ENCODE measurements at regions not wholly inside any gene's neighbourhood (a gene's known extent, or its start where the extent isn't known, plus 50 kb on each side); places are given as distances from the start of the nearest gene placed in this dataset.

DNA sequence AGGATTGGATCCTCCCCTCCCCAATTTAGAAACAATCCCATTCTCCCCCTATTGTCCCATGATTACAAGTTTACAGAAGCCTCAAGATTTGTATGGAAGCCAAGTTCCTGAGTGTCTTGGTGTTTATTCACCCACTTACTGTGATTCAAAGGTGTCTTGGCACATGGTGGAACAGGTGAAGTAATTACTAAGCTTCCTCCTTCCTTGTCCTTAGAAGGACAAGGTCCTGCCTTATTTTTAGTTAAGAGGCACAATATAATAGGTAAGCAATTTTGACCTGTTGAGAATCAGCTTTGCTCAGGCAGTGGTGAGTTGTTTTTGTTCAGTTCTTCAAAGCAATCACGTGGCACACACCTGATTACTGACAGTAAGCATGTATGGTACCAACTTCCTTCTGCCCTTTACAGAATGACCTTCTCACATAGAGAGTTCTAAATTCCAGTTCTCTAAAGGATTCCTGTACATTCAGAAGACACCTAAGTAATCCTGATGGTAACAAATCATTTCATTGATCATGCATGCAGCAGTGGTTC, 60.7 kb upstream of the SLC13A1 start:
- no peaks in the 10 kb centered on the region for H3K4me1 Mint-ChIP-seq (ENCODE audit: unreplicated experiment)
- no peak for DNase-seq (ENCODE audit: low spot score)
- no peaks in the 10 kb centered on the region for H3K36me3 Mint-ChIP-seq (ENCODE audit: low read depth, unreplicated experiment)
- H3K27ac Mint-ChIP-seq (ENCODE audit: unreplicated experiment) = no peak overlapping the region
- H3K27me3 Mint-ChIP-seq (ENCODE audit: unreplicated experiment) = peaks cover 1% of the 10 kb centered on the region
- TF ChIP-seq CTCF (IDR thresholded peaks at IDR 0.05; ENCODE audit: unreplicated experiment) = no peak
- no peak overlapping the region for H3K4me3 Mint-ChIP-seq (ENCODE audit: unreplicated experiment)
- no peaks in the 10 kb centered on the region for H3K9me3 Mint-ChIP-seq (ENCODE audit: unreplicated experiment)

DNA sequence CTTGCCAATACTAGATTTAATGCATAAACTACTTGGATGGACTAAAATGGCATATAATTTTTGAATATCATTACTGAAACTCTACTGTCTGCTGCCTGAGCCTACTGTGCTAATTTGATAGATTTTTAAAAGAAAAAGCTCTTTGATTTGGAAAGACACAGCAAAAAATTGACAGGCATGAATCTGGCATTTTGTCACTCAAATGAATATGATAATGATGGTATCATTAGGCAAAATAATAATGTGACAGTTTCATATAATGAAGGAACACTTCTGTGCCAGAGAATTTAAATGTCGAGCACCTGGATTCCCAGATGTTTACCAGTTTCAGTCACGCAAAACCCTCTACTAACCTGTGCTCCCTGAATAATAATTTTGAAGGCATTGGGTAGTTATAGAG, 60.0 kb upstream of the SLC13A1 start:
- H3K9me3 Mint-ChIP-seq (ENCODE audit: unreplicated experiment) = no peaks in the 10 kb centered on the region
- no peak overlapping the region for H3K4me3 Mint-ChIP-seq (ENCODE audit: unreplicated experiment)
- no peaks in the 10 kb centered on the region for H3K4me1 Mint-ChIP-seq (ENCODE audit: unreplicated experiment)
- no peak for TF ChIP-seq CTCF (IDR thresholded peaks at IDR 0.05; ENCODE audit: unreplicated experiment)
- peaks cover 1% of the 10 kb centered on the region for H3K27me3 Mint-ChIP-seq (ENCODE audit: unreplicated experiment)
- DNase-seq (ENCODE audit: low spot score) = no peak
- H3K36me3 Mint-ChIP-seq (ENCODE audit: low read depth, unreplicated experiment) = no peaks in the 10 kb centered on the region
- H3K27ac Mint-ChIP-seq (ENCODE audit: unreplicated experiment) = no peak overlapping the region

Data from endothelial cell (in vitro differentiated cells).